HCT116 (cell line): ENCODE measurements at regions not wholly inside any gene's neighbourhood (a gene's known extent, or its start where the extent isn't known, plus 50 kb on each side); places are given as distances from the start of the nearest gene placed in this dataset.

Experiments used
- CBX3 ChIP-seq: IDR thresholded peaks from 2 replicates; pipeline ENCODE4 v1.6.1; 2012; ENCODE audit warnings: low read depth
- EGR1 ChIP-seq: IDR thresholded peaks from 2 replicates; pipeline ENCODE4 v1.6.1; 2012; ENCODE audit warnings: low read depth
- EZH2phosphoT487 ChIP-seq: fragments of 200-600 bp; IDR thresholded peaks from 2 replicates; pipeline ENCODE4 v1.6.1; 2018; ENCODE audit warnings: antibody characterized with exemption, borderline replicate concordance
- POLR2A ChIP-seq: IDR thresholded peaks from 2 replicates; pipeline ENCODE4 v1.7.0; 2011; ENCODE audit warnings: borderline replicate concordance; ENCODE audit not compliant: insufficient read depth, insufficient read length; ENCODE audit errors: extremely low read depth
- TF ChIP-seq, protein P1 (sequence below), 3 experiments: fragments of 200-600 bp in 1 of 3; sonication (generic) in 1 of 3; IDR thresholded peaks in 2 of 3; conservative IDR thresholded peaks in 1 of 3; 2 replicates each; pipeline ENCODE4 v1.5.1; 2012 to 2017; ENCODE audit warnings: low read depth in 2 of 3, low read length in 2 of 3, antibody characterized with exemption in 1 of 3, borderline replicate concordance in 1 of 3, control low read depth in 1 of 3, mild to moderate bottlenecking in 1 of 3, mixed read lengths in 1 of 3, mixed run types in 1 of 3, moderate library complexity in 1 of 3; ENCODE audit not compliant: insufficient read depth in 1 of 3

GRCh38 chr12:74964390-74964789 lies 245.2 kb downstream of the KCNC2 start:
- no peak for TF ChIP-seq POLR2A
- no peak for TF ChIP-seq CBX3
- TF ChIP-seq, protein P1, sequence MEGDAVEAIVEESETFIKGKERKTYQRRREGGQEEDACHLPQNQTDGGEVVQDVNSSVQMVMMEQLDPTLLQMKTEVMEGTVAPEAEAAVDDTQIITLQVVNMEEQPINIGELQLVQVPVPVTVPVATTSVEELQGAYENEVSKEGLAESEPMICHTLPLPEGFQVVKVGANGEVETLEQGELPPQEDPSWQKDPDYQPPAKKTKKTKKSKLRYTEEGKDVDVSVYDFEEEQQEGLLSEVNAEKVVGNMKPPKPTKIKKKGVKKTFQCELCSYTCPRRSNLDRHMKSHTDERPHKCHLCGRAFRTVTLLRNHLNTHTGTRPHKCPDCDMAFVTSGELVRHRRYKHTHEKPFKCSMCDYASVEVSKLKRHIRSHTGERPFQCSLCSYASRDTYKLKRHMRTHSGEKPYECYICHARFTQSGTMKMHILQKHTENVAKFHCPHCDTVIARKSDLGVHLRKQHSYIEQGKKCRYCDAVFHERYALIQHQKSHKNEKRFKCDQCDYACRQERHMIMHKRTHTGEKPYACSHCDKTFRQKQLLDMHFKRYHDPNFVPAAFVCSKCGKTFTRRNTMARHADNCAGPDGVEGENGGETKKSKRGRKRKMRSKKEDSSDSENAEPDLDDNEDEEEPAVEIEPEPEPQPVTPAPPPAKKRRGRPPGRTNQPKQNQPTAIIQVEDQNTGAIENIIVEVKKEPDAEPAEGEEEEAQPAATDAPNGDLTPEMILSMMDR (IDR thresholded peaks at IDR 0.05 in 2 of 3, conservative IDR thresholded peaks at IDR 0.05 in 1 of 3; ENCODE audit: borderline replicate concordance in 1 of 3, insufficient read depth in 1 of 3, low read depth in 2 of 3, low read length in 2 of 3), result no peak
- TF ChIP-seq EGR1, result no peak
- TF ChIP-seq EZH2phosphoT487, result no peak
